ENCODE measurements at regions not wholly inside any gene's neighbourhood (a gene's known extent, or its start where the extent isn't known, plus 50 kb on each side); places are given as distances from the start of the nearest gene placed in this dataset.

DNA sequence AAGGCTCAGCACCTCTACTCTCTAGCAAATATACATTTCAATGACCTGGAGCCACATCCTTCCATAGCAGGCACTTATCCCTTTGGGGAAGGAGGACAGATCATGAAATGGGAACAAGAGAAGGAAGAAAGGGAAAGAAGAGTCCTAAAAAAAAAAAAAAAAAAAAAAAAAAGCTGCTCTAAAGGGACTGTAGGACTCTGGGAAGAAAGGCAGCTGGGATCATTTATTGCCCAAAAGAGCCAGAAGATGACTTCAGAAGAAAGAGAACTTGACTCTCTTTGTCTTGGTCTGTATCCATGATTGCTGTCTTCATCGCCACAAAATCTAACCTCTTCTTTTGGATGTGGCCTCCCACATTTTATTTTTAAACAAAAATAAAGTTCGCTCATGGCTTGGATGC, 203.6 kb upstream of the CELF2 start:
- TF ChIP-seq SUZ12 (IDR thresholded peaks at IDR 0.05; ENCODE audit: extremely low read depth, insufficient read depth, insufficient read length) (no peak), ZNF274 (IDR thresholded peaks at IDR 0.05; ENCODE audit: low read depth, low read length) (no peak)
